ENCODE measurements at regions not wholly inside any gene's neighbourhood (a gene's known extent, or its start where the extent isn't known, plus 50 kb on each side); places are given as distances from the start of the nearest gene placed in this dataset.
"Not testable (repeated sequence)": the region's sequence is repeated elsewhere in the genome, so short reads cannot be mapped to it uniquely, and the experiment has no call there.

DNA sequence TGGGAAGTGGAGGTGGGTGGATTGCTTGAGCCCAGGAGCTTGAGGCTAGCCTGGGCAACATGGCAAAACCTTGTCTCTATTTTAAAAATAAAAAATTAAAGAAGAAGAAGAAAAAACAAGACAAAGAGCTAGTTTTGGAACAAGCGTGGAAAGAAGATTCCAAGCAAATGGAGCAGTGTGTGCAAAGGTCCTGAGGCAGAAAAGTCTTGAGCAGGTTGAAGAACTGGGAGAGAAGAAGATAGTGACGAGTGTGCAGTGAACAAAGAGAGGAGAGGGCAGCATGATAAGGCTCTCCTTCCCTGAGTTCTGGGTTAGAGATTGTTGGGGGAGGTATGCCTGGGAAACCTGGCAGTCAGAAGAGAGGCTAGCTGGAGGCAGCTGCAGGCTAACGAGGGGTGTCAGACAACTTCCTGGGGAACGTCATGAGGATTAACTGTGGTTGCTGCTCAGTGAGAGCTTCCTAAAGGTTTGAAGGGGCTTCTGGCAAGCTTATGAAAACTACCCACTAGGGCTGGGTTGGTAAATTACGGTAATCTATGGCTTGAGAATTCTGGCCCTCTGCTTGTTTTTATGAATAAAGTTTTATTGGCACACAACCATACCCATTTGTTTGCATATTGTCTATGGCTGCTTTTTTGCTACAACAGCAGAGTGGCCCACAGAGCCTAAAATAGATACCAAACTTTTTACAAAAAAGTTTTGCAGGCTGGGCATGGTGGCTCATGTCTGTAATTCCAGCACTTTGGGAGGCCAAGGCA, 128.9 kb downstream of the ZFP64 start:
- DNase-seq (ENCODE audit: low read depth, low spot score) = no peak
- Histone ChIP-seq H3K27ac (no peak overlapping the region), H3K36me3 (ENCODE audit: insufficient read depth, low read length) (no peaks in the 10 kb centered on the region)

DNA sequence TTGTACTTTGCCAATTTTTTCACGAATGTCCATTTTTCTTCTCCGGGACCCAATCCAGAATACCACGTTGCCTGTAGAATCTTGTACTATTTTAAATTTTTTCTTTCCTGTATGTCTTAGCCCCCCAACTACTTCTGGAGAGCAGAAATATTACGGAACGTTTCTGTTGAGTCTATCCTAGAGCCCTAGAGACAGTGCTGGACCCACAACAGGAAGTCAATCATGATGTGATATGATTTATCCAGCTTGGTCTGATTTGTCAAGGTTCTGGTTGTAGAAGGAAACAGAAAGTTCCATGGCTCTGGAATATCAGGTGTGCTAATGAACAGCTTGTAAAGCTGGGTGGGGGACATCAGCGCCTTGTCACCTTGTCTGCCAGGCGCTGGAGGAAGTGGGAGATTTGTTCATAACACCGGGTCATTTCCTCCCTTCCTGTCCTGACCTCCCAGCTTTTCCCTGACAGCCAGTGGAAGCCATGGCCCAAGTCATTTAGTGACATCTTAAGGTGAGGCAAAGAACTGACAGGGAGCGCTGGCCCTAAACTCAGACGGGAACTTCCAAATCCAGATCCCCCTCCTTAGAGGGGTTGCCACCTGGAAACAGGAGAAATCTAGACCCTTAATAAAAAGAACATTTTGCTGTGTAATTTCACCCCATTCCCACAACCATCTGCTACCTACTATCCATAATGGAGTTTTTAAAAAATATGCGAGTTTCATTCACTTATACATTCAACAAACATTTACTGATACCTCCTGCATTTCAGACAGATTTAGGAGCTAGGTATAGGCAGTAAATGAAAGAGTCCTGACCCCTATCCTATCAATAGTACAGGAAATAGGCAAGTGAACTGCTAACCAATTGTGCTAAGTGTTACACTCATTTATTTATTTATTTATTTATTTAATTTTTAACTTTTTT, 130.5 kb downstream of the ZFP64 start:
- no peak for DNase-seq (ENCODE audit: low read depth, low spot score)

More for the DNA sequence above, 128.9 kb downstream of the ZFP64 start:
- no peak overlapping the region for H3K9ac ChIP-seq (ENCODE audit: insufficient read length)
- H3K4me3 ChIP-seq = no peak overlapping the region
- no peak for TF ChIP-seq FOXP2 (optimal IDR thresholded peaks at IDR 0.05; ENCODE audit: control extremely low read depth, extremely low read length, insufficient read depth)
- TF ChIP-seq POLR2AphosphoS5 (IDR thresholded peaks at IDR 0.05; ENCODE audit: borderline replicate concordance, low read depth, low read length) = no peak
- TF ChIP-seq EZH2 (IDR thresholded peaks at IDR 0.05) = no peak
- H3K9me3 ChIP-seq (ENCODE audit: low read depth, low read length) = no peaks in the 10 kb centered on the region

DNA sequence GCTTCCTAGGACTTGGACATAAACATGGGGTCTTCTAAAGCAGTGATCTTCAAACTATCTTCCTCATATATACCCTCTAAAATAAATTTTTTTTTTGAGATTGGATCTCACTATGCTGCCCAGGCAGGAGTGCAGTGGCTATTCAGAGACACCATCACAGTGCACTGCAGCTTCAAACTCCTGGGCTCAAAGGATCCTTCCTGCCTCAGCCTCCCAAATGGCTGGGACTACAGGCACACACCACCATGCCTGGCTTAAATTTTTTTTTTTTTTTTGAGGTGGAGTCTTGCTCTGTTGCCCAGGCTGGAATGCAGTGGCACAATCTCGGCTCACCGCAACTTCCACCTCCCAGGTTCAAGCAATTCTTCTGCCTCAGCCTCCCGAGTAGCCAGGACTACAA, 134.4 kb downstream of the ZFP64 start:
- not testable (repeated sequence) for H3K4me3 ChIP-seq; H3K36me3 ChIP-seq (ENCODE audit: insufficient read depth, low read length); H3K9me3 ChIP-seq (ENCODE audit: low read depth, low read length); H3K27ac ChIP-seq; H3K9ac ChIP-seq (ENCODE audit: insufficient read length); DNase-seq (ENCODE audit: low read depth, low spot score)

More for the DNA sequence above, 130.5 kb downstream of the ZFP64 start:
- Histone ChIP-seq H3K4me3 (no peak overlapping the region), H3K9me3 (ENCODE audit: low read depth, low read length) (no peaks in the 10 kb centered on the region), H3K36me3 (ENCODE audit: insufficient read depth, low read length) (no peaks in the 10 kb centered on the region), H3K9ac (ENCODE audit: insufficient read length) (no peak overlapping the region), H3K27ac (no peak overlapping the region)
- TF ChIP-seq EZH2 (IDR thresholded peaks at IDR 0.05) (no peak), FOXP2 (optimal IDR thresholded peaks at IDR 0.05; ENCODE audit: control extremely low read depth, extremely low read length, insufficient read depth) (no peak), POLR2AphosphoS5 (IDR thresholded peaks at IDR 0.05; ENCODE audit: borderline replicate concordance, low read depth, low read length) (no peak)

DNA sequence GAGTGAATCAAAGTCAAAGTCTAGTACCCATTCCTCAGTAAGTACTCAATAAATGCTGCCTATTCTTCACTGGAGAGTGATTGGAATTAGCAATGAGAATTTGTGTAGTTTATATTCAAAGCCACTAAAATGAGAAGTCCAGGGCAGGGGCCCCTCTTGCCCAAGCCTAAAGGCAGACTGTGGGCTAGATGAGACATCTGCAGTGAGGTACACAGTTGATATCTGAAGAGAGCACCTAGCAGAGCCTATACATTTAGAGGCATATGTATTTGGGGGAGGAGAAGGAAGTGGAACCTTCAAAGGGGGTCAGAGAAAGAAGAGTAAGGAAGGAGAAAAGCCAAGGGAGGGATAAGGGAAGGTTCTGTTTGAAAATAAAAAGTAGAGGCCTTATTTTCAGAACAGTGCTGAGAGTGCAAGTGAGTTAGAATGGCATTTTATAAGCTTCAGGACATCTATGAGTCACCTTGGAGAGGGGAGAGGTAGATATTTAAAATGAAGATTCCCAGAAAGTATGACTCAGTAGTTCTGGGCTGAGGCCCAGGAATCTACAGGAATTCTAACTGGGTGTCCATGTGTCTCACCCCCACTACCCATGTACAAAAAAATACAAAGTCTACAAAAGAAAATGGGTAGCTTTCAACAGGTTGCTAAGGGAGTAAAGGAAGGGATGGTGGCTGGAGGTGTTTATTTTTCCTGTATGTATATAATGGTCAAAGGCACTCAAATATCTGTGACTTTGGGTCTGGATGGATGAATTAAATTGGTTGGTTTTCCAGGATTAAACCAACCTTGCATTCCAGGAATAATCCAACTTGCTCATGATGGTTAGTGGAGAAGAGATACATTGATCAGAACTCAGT, 135.1 kb downstream of the ZFP64 start:
- H3K9me3 ChIP-seq (ENCODE audit: low read depth, low read length) = no peaks in the 10 kb centered on the region
- H3K4me3 ChIP-seq = no peak overlapping the region
- no peak for DNase-seq (ENCODE audit: low read depth, low spot score)
- no peak overlapping the region for H3K9ac ChIP-seq (ENCODE audit: insufficient read length)
- TF ChIP-seq FOXP2 (optimal IDR thresholded peaks at IDR 0.05; ENCODE audit: control extremely low read depth, extremely low read length, insufficient read depth) (no peak), POLR2AphosphoS5 (IDR thresholded peaks at IDR 0.05; ENCODE audit: borderline replicate concordance, low read depth, low read length) (no peak), EZH2 (IDR thresholded peaks at IDR 0.05) (no peak)
- H3K27ac ChIP-seq = no peak overlapping the region
- H3K36me3 ChIP-seq (ENCODE audit: insufficient read depth, low read length) = no peaks in the 10 kb centered on the region

DNA sequence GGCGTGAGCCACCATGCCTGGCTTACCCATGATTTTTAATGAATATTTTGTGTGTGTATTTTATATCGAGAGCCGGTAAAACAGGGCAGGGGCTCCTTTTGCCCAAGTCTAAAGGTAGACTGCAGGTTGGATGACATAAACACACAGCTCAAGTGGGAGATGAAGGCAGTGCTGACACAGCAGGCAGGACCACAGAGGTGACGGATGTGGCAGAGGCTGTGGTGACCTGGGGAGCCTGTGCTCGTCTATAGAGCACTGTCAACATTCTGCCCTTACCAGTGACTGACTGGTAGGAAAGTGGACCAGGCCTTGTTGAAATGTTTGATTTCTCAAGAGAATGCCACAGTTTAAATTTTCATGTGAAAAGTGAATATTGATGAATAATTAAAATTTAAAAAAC, 137.5 kb downstream of the ZFP64 start:
- H3K27ac ChIP-seq = no peak overlapping the region
- no peak overlapping the region for H3K9ac ChIP-seq (ENCODE audit: insufficient read length)
- H3K9me3 ChIP-seq (ENCODE audit: low read depth, low read length) = no peaks in the 10 kb centered on the region
- TF ChIP-seq EZH2 (IDR thresholded peaks at IDR 0.05) (no peak), POLR2AphosphoS5 (IDR thresholded peaks at IDR 0.05; ENCODE audit: borderline replicate concordance, low read depth, low read length) (no peak), FOXP2 (optimal IDR thresholded peaks at IDR 0.05; ENCODE audit: control extremely low read depth, extremely low read length, insufficient read depth) (no peak)
- H3K4me3 ChIP-seq = no peak overlapping the region
- H3K36me3 ChIP-seq (ENCODE audit: insufficient read depth, low read length) = no peaks in the 10 kb centered on the region
- no peak for DNase-seq (ENCODE audit: low read depth, low spot score)

DNA sequence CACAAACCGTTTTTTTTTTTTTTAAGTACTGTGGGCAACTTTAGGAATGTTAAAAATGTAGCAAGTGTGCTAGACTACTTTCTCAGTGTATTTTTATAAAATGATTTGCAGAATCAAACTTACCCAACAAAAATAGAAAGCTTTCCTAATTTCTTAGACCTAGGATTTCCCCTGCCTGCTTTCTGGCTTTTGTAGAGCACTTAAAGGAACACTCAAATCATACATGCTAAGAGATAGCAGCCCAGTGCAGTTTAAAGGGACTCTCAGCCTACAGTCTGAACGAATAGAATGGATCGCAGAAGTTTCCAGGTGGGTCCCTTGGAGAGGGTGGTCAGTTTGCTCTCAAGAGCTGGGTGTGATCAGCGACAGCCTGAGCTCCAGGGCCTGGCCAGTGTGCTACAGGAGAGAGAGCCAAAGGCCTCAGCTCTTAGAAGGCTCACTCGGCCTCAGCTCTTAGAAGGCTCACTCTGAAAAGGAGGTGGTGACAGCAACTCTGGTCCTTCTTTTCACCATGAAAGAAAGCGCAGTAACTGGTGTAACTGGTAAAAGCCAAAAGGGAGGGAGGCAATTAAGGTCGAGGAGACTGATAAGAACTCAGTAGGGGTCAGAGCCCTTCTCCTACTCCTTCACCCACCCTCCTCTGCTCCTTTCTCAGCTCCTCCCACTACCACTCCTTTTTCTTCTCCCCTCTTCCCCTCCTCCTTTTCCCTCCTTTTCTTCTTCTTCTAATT, 142.4 kb downstream of the ZFP64 start:
- H3K9ac ChIP-seq (ENCODE audit: insufficient read length) = peak overlapping the region; percentile 50
- no peak overlapping the region for H3K4me3 ChIP-seq
- H3K36me3 ChIP-seq (ENCODE audit: insufficient read depth, low read length) = no peaks in the 10 kb centered on the region
- no peaks in the 10 kb centered on the region for H3K9me3 ChIP-seq (ENCODE audit: low read depth, low read length)
- TF ChIP-seq POLR2AphosphoS5 (IDR thresholded peaks at IDR 0.05; ENCODE audit: borderline replicate concordance, low read depth, low read length) = no peak
- TF ChIP-seq EZH2 (IDR thresholded peaks at IDR 0.05) = no peak
- no peak for TF ChIP-seq FOXP2 (optimal IDR thresholded peaks at IDR 0.05; ENCODE audit: control extremely low read depth, extremely low read length, insufficient read depth)
- no peak for DNase-seq (ENCODE audit: low read depth, low spot score)
- peak overlapping the region; percentile 64 for H3K27ac ChIP-seq

DNA sequence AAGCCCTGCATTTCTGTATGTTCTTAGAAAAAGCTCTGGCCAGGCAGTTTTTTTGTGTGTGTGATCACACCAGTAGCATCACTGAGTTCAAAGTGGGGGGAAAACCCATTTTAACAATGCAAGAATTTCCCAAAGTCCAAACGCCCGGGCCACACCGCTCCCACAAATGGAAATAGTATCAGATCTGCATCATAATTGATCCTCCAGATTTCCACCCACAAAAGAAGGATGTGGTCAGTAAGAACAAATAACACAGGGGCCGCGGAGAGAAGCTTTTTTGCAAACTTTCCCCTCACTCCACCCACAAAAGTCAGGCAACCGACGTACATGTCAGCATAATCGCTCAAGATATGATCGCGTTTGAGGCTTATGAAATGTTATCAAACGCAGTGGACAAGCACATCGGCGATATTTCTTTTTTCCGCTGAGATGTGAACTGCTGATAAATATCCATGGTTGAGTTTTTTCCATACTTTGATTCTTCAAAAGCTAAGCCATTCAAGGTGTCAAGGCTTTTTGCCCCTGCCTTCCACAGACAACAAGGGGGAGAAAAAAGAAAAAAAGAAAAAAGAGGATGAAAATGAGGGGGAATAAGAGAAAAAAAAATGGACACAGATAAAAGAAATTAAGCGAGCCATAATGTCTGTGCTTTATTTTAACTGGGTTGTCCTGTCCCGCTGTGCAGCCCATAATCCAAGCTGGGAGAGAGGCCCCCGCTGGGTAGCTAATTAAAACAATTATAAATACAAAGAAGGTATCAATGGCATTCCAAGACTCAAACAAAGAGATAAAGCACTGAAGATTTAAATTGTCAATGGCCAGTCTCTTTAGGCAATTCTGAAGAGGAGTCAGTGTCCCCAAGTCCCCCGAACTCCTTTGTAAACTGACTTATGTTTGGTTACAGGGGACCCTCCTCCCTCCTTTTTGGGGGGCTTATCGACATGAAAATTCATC, 143.5 kb downstream of the ZFP64 start:
- DNase-seq (ENCODE audit: low read depth, low spot score) = no peak
- no peak overlapping the region for H3K9ac ChIP-seq (ENCODE audit: insufficient read length)
- no peak for TF ChIP-seq POLR2AphosphoS5 (IDR thresholded peaks at IDR 0.05; ENCODE audit: borderline replicate concordance, low read depth, low read length)
- TF ChIP-seq EZH2 (IDR thresholded peaks at IDR 0.05) = no peak
- no peak for TF ChIP-seq FOXP2 (optimal IDR thresholded peaks at IDR 0.05; ENCODE audit: control extremely low read depth, extremely low read length, insufficient read depth)

More for the DNA sequence above, 143.5 kb downstream of the ZFP64 start:
- Histone ChIP-seq H3K36me3 (ENCODE audit: insufficient read depth, low read length) (no peaks in the 10 kb centered on the region), H3K27ac (0 out of 2 replicates have a peak overlapping the region, but pooled peaks have one; percentile 64), H3K4me3 (no peak overlapping the region), H3K9me3 (ENCODE audit: low read depth, low read length) (no peaks in the 10 kb centered on the region)
